Neural progenitor cell (in vitro differentiated cells): ENCODE measurements at regions not wholly inside any gene's neighbourhood (a gene's known extent, or its start where the extent isn't known, plus 50 kb on each side); places are given as distances from the start of the nearest gene placed in this dataset.

Experiments
- DNase-seq: peaks from one replicate; pipeline ENCODE4 v3.0.0-alpha.2; 2016; ENCODE audit warnings: low spot score
- H2AFZ ChIP-seq: fragments of 200-600 bp; sonication (generic); replicated peaks from 2 replicates; pipeline ENCODE4 v1.6.1; 2016; ENCODE audit warnings: antibody characterized with exemption
- H3F3A ChIP-seq: fragments of 200-600 bp; sonication (generic); 2 replicates; pipeline ENCODE4 v1.6.1; 2016; ENCODE audit warnings: antibody characterized with exemption, low read depth
- H3K27ac ChIP-seq: fragments of 200-600 bp; sonication (generic); 2 replicates; pipeline ENCODE4 v1.5.1; 2016; ENCODE audit warnings: mild to moderate bottlenecking
- H3K27me3 ChIP-seq: fragments of 200-600 bp; sonication (generic); 2 replicates; pipeline ENCODE4 v1.6.1; 2016; ENCODE audit warnings: mild to moderate bottlenecking, moderate library complexity
- H3K36me3 ChIP-seq: fragments of 200-600 bp; sonication (generic); 2 replicates; pipeline ENCODE4 v1.5.1; 2016
- H3K4me1 ChIP-seq: fragments of 200-600 bp; sonication (generic); 2 replicates; pipeline ENCODE4 v1.6.1; 2016; ENCODE audit warnings: mixed run types
- H3K4me2 ChIP-seq: fragments of 200-600 bp; sonication (generic); 2 replicates; pipeline ENCODE4 v1.6.1; 2016
- H3K4me3 ChIP-seq: fragments of 200-600 bp; sonication (generic); 2 replicates; pipeline ENCODE4 v1.5.1; 2016
- H3K79me2 ChIP-seq: fragments of 200-600 bp; sonication (generic); 2 replicates; pipeline ENCODE4 v1.6.1; 2016; ENCODE audit warnings: low read depth
- H3K9ac ChIP-seq: fragments of 200-600 bp; sonication (generic); 2 replicates; pipeline ENCODE4 v1.6.1; 2016
- H3K9me3 ChIP-seq: fragments of 200-600 bp; sonication (generic); 2 replicates; pipeline ENCODE4 v1.5.1; 2016; ENCODE audit warnings: low read depth
- H4K20me1 ChIP-seq: fragments of 200-600 bp; sonication (generic); 2 replicates; pipeline ENCODE4 v1.6.1; 2016; ENCODE audit warnings: low read depth
- H3K27ac Mint-ChIP-seq: 3 replicates; pipeline ENCODE4 v1.8.0; 2021; ENCODE audit warnings: mixed read lengths
- H3K27me3 Mint-ChIP-seq: 2 replicates; pipeline ENCODE4 v1.8.0; 2022; ENCODE audit warnings: low read depth, mild to moderate bottlenecking, inconsistent platforms, moderate library complexity, mixed read lengths; ENCODE audit not compliant: insufficient read depth
- H3K36me3 Mint-ChIP-seq: 3 replicates; pipeline ENCODE4 v1.8.0; 2021; ENCODE audit warnings: mixed read lengths
- H3K4me1 Mint-ChIP-seq: 3 replicates; pipeline ENCODE4 v1.8.0; 2021; ENCODE audit warnings: mixed read lengths
- H3K4me3 Mint-ChIP-seq: 3 replicates; pipeline ENCODE4 v1.8.0; 2021; ENCODE audit warnings: mild to moderate bottlenecking, moderate library complexity, mixed read lengths
- H3K9me3 Mint-ChIP-seq: 3 replicates; pipeline ENCODE4 v1.8.0; 2020; ENCODE audit warnings: mixed read lengths
- CTCF ChIP-seq: fragments of 200-600 bp; sonication (generic); IDR thresholded peaks from 2 replicates; pipeline ENCODE4 v1.5.1; 2017; ENCODE audit warnings: antibody characterized with exemption, mild to moderate bottlenecking
- EZH2 ChIP-seq: fragments of 200-600 bp; sonication (generic); IDR thresholded peaks from 2 replicates; pipeline ENCODE4 v1.6.1; 2017; ENCODE audit warnings: antibody characterized with exemption, mild to moderate bottlenecking, moderate library complexity
- EZH2phosphoT487 ChIP-seq: fragments of 200-600 bp; sonication (generic); IDR thresholded peaks from 2 replicates; pipeline ENCODE4 v1.6.1; 2017; ENCODE audit warnings: antibody characterized with exemption

DNA sequence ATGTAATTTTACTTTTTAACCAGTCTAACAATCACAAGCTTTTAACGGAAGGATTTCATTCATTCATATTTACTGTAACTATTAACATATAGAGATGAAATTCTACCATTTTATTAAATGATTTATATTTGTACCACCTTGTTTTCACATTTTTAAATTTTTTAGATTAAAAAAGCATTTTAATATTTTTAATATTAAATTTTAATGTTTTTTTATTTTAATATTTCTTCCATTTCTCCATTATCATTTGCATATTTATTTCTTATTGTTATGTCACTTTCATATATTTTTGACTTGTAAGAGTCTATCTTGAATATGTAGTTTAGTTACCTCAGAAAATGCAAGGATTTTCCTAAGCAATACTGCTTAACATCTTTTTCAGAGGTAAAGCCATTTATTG is 1034.0 kb upstream of the PTPRD start:
- Mint-ChIP-seq H3K27ac (no peak overlapping the region), H3K27me3 (no peaks in the 10 kb centered on the region), H3K4me3 (no peak overlapping the region), H3K9me3 (no peaks in the 10 kb centered on the region), H3K4me1 (no peaks in the 10 kb centered on the region), H3K36me3 (no peaks in the 10 kb centered on the region)
- no peak overlapping the region for H3K9ac ChIP-seq
- no peaks in the 10 kb centered on the region for H3K9me3 ChIP-seq
- no peaks in the 10 kb centered on the region for H3K36me3 ChIP-seq
- H3K79me2 ChIP-seq, result no peaks in the 10 kb centered on the region
- no peak overlapping the region for H2AFZ ChIP-seq
- TF ChIP-seq CTCF (no peak), EZH2phosphoT487 (no peak), EZH2 (no peak)
- no peaks in the 10 kb centered on the region for H3F3A ChIP-seq
- H3K27ac ChIP-seq, result no peak overlapping the region
- no peaks in the 10 kb centered on the region for H3K4me1 ChIP-seq
- no peak for DNase-seq
- no peaks in the 10 kb centered on the region for H4K20me1 ChIP-seq
- no peak overlapping the region for H3K4me3 ChIP-seq
- H3K27me3 ChIP-seq, result no peaks in the 10 kb centered on the region
- no peak overlapping the region for H3K4me2 ChIP-seq

GRCh38 chr9:11653867-11654266 is 1039.3 kb upstream of the TYRP1 start:
- Mint-ChIP-seq H3K4me3 (no peak overlapping the region), H3K9me3 (no peaks in the 10 kb centered on the region), H3K4me1 (no peaks in the 10 kb centered on the region), H3K27ac (no peak overlapping the region), H3K27me3 (no peaks in the 10 kb centered on the region), H3K36me3 (no peaks in the 10 kb centered on the region)
- Histone ChIP-seq H3K4me1 (no peaks in the 10 kb centered on the region), H3K27me3 (no peaks in the 10 kb centered on the region), H3K27ac (no peak overlapping the region), H3K79me2 (no peaks in the 10 kb centered on the region), H2AFZ (no peak overlapping the region), H4K20me1 (no peaks in the 10 kb centered on the region), H3K4me2 (no peak overlapping the region), H3K9ac (no peak overlapping the region), H3K9me3 (no peaks in the 10 kb centered on the region), H3F3A (no peaks in the 10 kb centered on the region), H3K4me3 (no peak overlapping the region), H3K36me3 (no peaks in the 10 kb centered on the region)
- DNase-seq, result no peak
- TF ChIP-seq EZH2phosphoT487 (no peak), EZH2 (no peak), CTCF (no peak)

DNA sequence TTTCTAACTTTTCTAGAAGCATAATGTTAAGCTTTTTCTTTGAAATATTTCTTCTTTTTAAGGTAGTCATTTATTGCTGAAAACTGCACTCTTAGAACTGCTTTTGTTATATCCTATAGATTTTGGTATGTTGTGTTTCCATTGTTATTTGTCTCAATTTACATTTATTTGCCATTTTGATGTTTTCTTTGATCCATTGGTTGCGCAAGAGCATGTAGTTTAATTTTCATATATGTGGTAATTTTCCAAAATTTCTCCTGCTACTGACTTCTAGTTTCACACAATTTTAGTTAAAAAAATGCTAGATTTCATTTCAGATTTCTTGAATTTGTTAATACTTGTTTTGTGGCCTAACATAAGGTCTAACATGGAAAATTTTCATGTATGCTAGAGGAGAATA is 1029.3 kb upstream of the TYRP1 start:
- no peaks in the 10 kb centered on the region for H3K4me1 ChIP-seq
- no peak overlapping the region for H3K27ac ChIP-seq
- H3K79me2 ChIP-seq, result no peaks in the 10 kb centered on the region
- no peaks in the 10 kb centered on the region for H3K9me3 ChIP-seq
- H3K9me3 Mint-ChIP-seq, result no peaks in the 10 kb centered on the region
- no peaks in the 10 kb centered on the region for H3K36me3 Mint-ChIP-seq
- no peak overlapping the region for H3K4me3 Mint-ChIP-seq
- no peaks in the 10 kb centered on the region for H4K20me1 ChIP-seq
- DNase-seq, result no peak
- no peaks in the 10 kb centered on the region for H3K36me3 ChIP-seq
- no peak overlapping the region for H3K4me2 ChIP-seq
- no peak overlapping the region for H3K27ac Mint-ChIP-seq
- no peaks in the 10 kb centered on the region for H3K27me3 ChIP-seq
- no peak overlapping the region for H2AFZ ChIP-seq
- no peak overlapping the region for H3K9ac ChIP-seq
- no peaks in the 10 kb centered on the region for H3F3A ChIP-seq
- TF ChIP-seq EZH2phosphoT487 (no peak), CTCF (no peak), EZH2 (no peak)
- H3K27me3 Mint-ChIP-seq, result no peaks in the 10 kb centered on the region
- H3K4me1 Mint-ChIP-seq, result no peaks in the 10 kb centered on the region
- H3K4me3 ChIP-seq, result no peak overlapping the region

- no peaks in the 10 kb centered on the region for H3K4me1 ChIP-seq
- no peak overlapping the region for H3K27ac Mint-ChIP-seq
- no peak overlapping the region for H3K4me3 ChIP-seq
- no peak overlapping the region for H3K27ac ChIP-seq
- H3K9ac ChIP-seq, result no peak overlapping the region
- no peaks in the 10 kb centered on the region for H3K9me3 ChIP-seq
- H3K36me3 ChIP-seq, result no peaks in the 10 kb centered on the region
- no peaks in the 10 kb centered on the region for H3K27me3 Mint-ChIP-seq
- no peaks in the 10 kb centered on the region for H3K36me3 Mint-ChIP-seq
- no peak for DNase-seq
- H2AFZ ChIP-seq, result no peak overlapping the region
- H3K27me3 ChIP-seq, result no peaks in the 10 kb centered on the region
- H3F3A ChIP-seq, result no peaks in the 10 kb centered on the region
- no peaks in the 10 kb centered on the region for H3K4me1 Mint-ChIP-seq
- no peaks in the 10 kb centered on the region for H3K79me2 ChIP-seq
- H4K20me1 ChIP-seq, result no peaks in the 10 kb centered on the region
- no peak overlapping the region for H3K4me3 Mint-ChIP-seq
- H3K4me2 ChIP-seq, result no peak overlapping the region
- no peaks in the 10 kb centered on the region for H3K9me3 Mint-ChIP-seq
- TF ChIP-seq EZH2, result no peak
- TF ChIP-seq EZH2phosphoT487, result no peak
- no peak for TF ChIP-seq CTCF
Observed at GRCh38 chr9:11676821-11677220, 1016.4 kb upstream of the TYRP1 start.
